Caco-2 (cell line): ENCODE measurements at regions not wholly inside any gene's neighbourhood (a gene's known extent, or its start where the extent isn't known, plus 50 kb on each side); places are given as distances from the start of the nearest gene placed in this dataset.

ENCODE experiments used
- BruUV-seq: library from RNA; stranded (reverse); fragments of 400-500 nt; replicated peaks from 2 replicates; lab custom pipeline; 2021; lab: Mats Ljungman, UMichigan
- CTCF ChIA-PET: fragments of 300-600 bp; sonication (Branson Sonifier 250); formaldehyde crosslinking; loops from one replicate; lab custom pipeline; 2022; ENCODE audit warnings: antibody characterized with exemption; lab: Charles Lee
- POLR2A ChIA-PET: fragments of 300-600 bp; sonication (Branson Sonifier 250); formaldehyde crosslinking; loops from one replicate; lab custom pipeline; 2022; ENCODE audit warnings: antibody characterized with exemption; lab: Charles Lee
- DNase-seq, 2 experiments: peaks; one replicate each; pipeline versions ENCODE4 v3.0.0 to v3.0.0-alpha.2; 2020 to 2022
- H3K27me3 ChIP-seq: replicated peaks from 2 replicates; pipeline ENCODE4 v1.6.0; 2011; ENCODE audit warnings: low read length; ENCODE audit not compliant: control insufficient read depth, insufficient read depth
- H3K36me3 ChIP-seq: 2 replicates; pipeline ENCODE4 v1.5.1; 2011; ENCODE audit warnings: low read length; ENCODE audit not compliant: control insufficient read depth, insufficient read depth
- H3K4me1 ChIP-seq: fragments of 250-450 bp; sonication (Bioruptor Pico); 2 replicates; pipeline ENCODE4 v1.5.1; 2020; ENCODE audit warnings: mild to moderate bottlenecking
- H3K4me3 ChIP-seq: 2 replicates; pipeline ENCODE4 v1.5.1; 2011; ENCODE audit warnings: low read depth, mild to moderate bottlenecking, control low read depth, low read length
- H3K9me3 ChIP-seq: fragments of 250-450 bp; sonication (Bioruptor Pico); 2 replicates; pipeline ENCODE4 v1.5.1; 2020; ENCODE audit warnings: mild to moderate bottlenecking, moderate library complexity
- H3K27ac Mint-ChIP-seq: one replicate; pipeline ENCODE4 v1.8.0; 2022; ENCODE audit warnings: mixed read lengths; ENCODE audit not compliant: unreplicated experiment
- H3K27me3 Mint-ChIP-seq: one replicate; pipeline ENCODE4 v1.8.0; 2022; ENCODE audit warnings: mixed read lengths; ENCODE audit not compliant: insufficient read depth, unreplicated experiment
- H3K36me3 Mint-ChIP-seq: one replicate; pipeline ENCODE4 v1.8.0; 2022; ENCODE audit warnings: mild to moderate bottlenecking, mixed read lengths; ENCODE audit not compliant: insufficient read depth, unreplicated experiment
- H3K4me1 Mint-ChIP-seq: one replicate; pipeline ENCODE4 v1.8.0; 2022; ENCODE audit warnings: low read depth, mixed read lengths; ENCODE audit not compliant: unreplicated experiment
- H3K4me3 Mint-ChIP-seq: one replicate; pipeline ENCODE4 v1.8.0; 2022; ENCODE audit warnings: mild to moderate bottlenecking, moderate library complexity, mixed read lengths; ENCODE audit not compliant: unreplicated experiment
- H3K9me3 Mint-ChIP-seq: one replicate; pipeline ENCODE4 v1.8.0; 2022; ENCODE audit warnings: mixed read lengths; ENCODE audit not compliant: unreplicated experiment
- intact Hi-C: fragments of 100-400 bp; cut with micrococcal nuclease; formaldehyde crosslinking; loops from one replicate; pipeline ENCODE4 v1.10.0; 2022; ENCODE audit not compliant: unreplicated experiment
- TF ChIP-seq, protein P1 (sequence below), 2 experiments: fragments of 200-600 bp in 1 of 2; IDR thresholded peaks; 1 replicate in 1 of 2; 2 replicates in 1 of 2; pipeline versions ENCODE4 v1.5.1 to v1.8.0; 2011 to 2022; ENCODE audit warnings: antibody characterized with exemption in 1 of 2, control low read depth in 1 of 2, inconsistent platforms in 1 of 2, low read depth in 1 of 2, low read length in 1 of 2, mild to moderate bottlenecking in 1 of 2, moderate library complexity in 1 of 2; ENCODE audit not compliant: insufficient read depth in 1 of 2, severe bottlenecking in 1 of 2, unreplicated experiment in 1 of 2

DNA sequence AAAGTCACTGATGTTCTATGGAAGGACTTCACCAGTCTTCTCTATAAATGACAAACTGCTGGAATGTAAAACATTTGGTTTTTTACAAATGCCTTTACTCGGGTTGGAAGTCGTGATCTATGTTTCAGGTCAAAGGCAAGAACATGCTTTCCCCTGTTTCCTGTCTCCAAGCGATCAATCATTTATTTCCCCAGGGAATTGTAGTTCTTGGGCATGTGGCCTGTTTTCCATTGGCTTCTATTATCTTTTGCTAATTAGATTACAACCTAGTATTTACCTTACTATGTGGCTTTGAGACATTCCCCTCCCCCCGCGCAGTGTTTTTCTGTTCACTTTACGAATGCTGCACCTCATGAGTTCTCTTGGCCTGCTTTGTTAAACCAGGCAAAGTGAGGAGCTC is 684.2 kb downstream of the EPHA4 start:
- POLR2A ChIA-PET: no interaction called here
- Mint-ChIP-seq H3K9me3 (peaks cover 10% of the 10 kb centered on the region), H3K36me3 (no peaks in the 10 kb centered on the region), H3K27me3 (no peaks in the 10 kb centered on the region), H3K4me1 (peaks cover 6% of the 10 kb centered on the region), H3K27ac (no peak overlapping the region), H3K4me3 (no peak overlapping the region)
- CTCF ChIA-PET: no interaction called here
- H3K27me3 ChIP-seq: no peaks in the 10 kb centered on the region
- no peak overlapping the region for H3K4me3 ChIP-seq
- H3K36me3 ChIP-seq: no peaks in the 10 kb centered on the region
- no peaks in the 10 kb centered on the region for H3K9me3 ChIP-seq
- intact Hi-C loops: loop anchor here (10.0 kb wide), 1 partner anchor 203 kb away; no protein-coding TSS in a partner anchor
- BruUV-seq: no TSS peak
- TF ChIP-seq, protein P1, sequence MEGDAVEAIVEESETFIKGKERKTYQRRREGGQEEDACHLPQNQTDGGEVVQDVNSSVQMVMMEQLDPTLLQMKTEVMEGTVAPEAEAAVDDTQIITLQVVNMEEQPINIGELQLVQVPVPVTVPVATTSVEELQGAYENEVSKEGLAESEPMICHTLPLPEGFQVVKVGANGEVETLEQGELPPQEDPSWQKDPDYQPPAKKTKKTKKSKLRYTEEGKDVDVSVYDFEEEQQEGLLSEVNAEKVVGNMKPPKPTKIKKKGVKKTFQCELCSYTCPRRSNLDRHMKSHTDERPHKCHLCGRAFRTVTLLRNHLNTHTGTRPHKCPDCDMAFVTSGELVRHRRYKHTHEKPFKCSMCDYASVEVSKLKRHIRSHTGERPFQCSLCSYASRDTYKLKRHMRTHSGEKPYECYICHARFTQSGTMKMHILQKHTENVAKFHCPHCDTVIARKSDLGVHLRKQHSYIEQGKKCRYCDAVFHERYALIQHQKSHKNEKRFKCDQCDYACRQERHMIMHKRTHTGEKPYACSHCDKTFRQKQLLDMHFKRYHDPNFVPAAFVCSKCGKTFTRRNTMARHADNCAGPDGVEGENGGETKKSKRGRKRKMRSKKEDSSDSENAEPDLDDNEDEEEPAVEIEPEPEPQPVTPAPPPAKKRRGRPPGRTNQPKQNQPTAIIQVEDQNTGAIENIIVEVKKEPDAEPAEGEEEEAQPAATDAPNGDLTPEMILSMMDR (IDR thresholded peaks at IDR 0.05; ENCODE audit: insufficient read depth in 1 of 2, low read depth in 1 of 2, low read length in 1 of 2, severe bottlenecking in 1 of 2, unreplicated experiment in 1 of 2): no peak
- no peaks in the 10 kb centered on the region for H3K4me1 ChIP-seq
- no peak for DNase-seq

DNA sequence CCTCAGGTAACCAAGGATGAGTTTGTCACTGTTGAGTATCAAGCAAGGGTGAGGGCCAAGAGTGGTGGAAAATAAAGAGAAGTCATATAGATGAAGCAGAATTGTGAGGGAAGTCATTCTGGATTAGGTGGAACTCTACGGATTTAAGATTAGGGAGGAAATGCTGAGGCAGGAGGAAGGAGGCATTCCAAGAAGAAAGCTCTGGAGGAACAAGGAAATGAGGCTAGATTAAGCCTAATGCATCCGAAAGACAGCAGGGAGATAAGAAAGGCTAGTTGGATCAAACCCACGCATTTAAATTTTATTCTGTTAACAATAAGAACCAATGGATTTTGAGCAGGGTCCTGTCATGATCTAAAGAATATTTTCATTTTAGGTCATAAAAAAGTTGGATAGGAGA is 681.2 kb downstream of the EPHA4 start:
- Histone ChIP-seq H3K36me3 (no peaks in the 10 kb centered on the region), H3K27me3 (no peaks in the 10 kb centered on the region), H3K9me3 (no peaks in the 10 kb centered on the region), H3K4me3 (no peak overlapping the region), H3K4me1 (no peaks in the 10 kb centered on the region)
- ChIA-PET POLR2A (no interaction called here), CTCF (no interaction called here)
- intact Hi-C loops: no loop called here
- H3K27ac Mint-ChIP-seq: no peak overlapping the region
- no peak overlapping the region for H3K4me3 Mint-ChIP-seq
- H3K27me3 Mint-ChIP-seq: no peaks in the 10 kb centered on the region
- H3K36me3 Mint-ChIP-seq: no peaks in the 10 kb centered on the region
- TF ChIP-seq, protein P1 (IDR thresholded peaks at IDR 0.05; ENCODE audit: insufficient read depth in 1 of 2, low read depth in 1 of 2, low read length in 1 of 2, severe bottlenecking in 1 of 2, unreplicated experiment in 1 of 2): no peak
- no peak for DNase-seq
- BruUV-seq: no TSS peak
- peaks cover 6% of the 10 kb centered on the region for H3K4me1 Mint-ChIP-seq
- H3K9me3 Mint-ChIP-seq: peaks cover 10% of the 10 kb centered on the region

DNA sequence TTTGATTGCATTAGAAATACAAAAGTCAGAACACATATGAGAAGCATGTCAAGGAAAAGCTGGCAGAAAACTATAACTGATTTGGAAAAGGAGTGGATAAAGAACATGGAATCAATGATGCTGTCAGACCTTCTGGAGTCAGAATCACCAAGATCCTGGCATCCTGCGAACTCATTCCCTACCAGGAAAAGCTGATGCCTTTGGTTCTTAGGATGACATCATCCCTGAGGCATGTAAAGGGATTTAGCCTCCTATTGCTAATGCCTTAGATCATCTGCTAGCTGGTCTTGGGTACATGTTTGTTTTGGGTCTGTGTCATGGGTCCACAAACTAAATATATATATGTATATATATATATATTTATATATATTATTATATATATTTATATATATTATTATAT is 680.7 kb downstream of the EPHA4 start:
- Mint-ChIP-seq H3K9me3 (peaks cover 10% of the 10 kb centered on the region), H3K27me3 (peaks cover 3% of the 10 kb centered on the region), H3K4me1 (peaks cover 6% of the 10 kb centered on the region), H3K27ac (no peak overlapping the region), H3K4me3 (no peak overlapping the region), H3K36me3 (no peaks in the 10 kb centered on the region)
- no peaks in the 10 kb centered on the region for H3K9me3 ChIP-seq
- no peaks in the 10 kb centered on the region for H3K36me3 ChIP-seq
- no TSS peak for BruUV-seq
- intact Hi-C loops: no loop called here
- peak in 1 of 2 experiments; percentile 16 for DNase-seq
- H3K27me3 ChIP-seq: no peaks in the 10 kb centered on the region
- no peaks in the 10 kb centered on the region for H3K4me1 ChIP-seq
- H3K4me3 ChIP-seq: no peak overlapping the region
- CTCF ChIA-PET: no interaction called here
- TF ChIP-seq, protein P1 (IDR thresholded peaks at IDR 0.05; ENCODE audit: insufficient read depth in 1 of 2, low read depth in 1 of 2, low read length in 1 of 2, severe bottlenecking in 1 of 2, unreplicated experiment in 1 of 2): no peak
- POLR2A ChIA-PET: no interaction called here
